ENCODE measurements at regions not wholly inside any gene's neighbourhood (a gene's known extent, or its start where the extent isn't known, plus 50 kb on each side); places are given as distances from the start of the nearest gene placed in this dataset.

- in situ Hi-C loops (cut with HindIII; ENCODE audit: extremely low pct_ligation_motif_present, low pct_unique_long_range_greater_than_20kb) = no loop called here
- Histone ChIP-seq H3K27me3 (ENCODE audit: control insufficient read depth in 1 of 2, insufficient read depth in 2 of 2, low read length in 2 of 2) (no peaks in the 10 kb centered on the region), H3K4me3 (replicated peaks in 1 of 3; ENCODE audit: insufficient read depth in 1 of 3, low read depth in 2 of 3, low read length in 3 of 3) (no peak overlapping the region), H2AFZ (ENCODE audit: low read length) (no peak overlapping the region), H3K4me1 (ENCODE audit: insufficient read depth, low read length) (no peaks in the 10 kb centered on the region), H3K9ac (ENCODE audit: insufficient read depth, low read depth, low read length) (no peak overlapping the region), H4K20me1 (ENCODE audit: insufficient read depth, low read length) (no peaks in the 10 kb centered on the region), H3K27ac (ENCODE audit: extremely low read length, insufficient read depth, low read length) (no peak overlapping the region), H3K79me2 (ENCODE audit: insufficient read depth, low read length) (no peaks in the 10 kb centered on the region), H3K36me3 (replicated peaks in 1 of 2; ENCODE audit: control insufficient read depth in 1 of 2, insufficient read depth in 2 of 2, low read length in 2 of 2) (no peaks in the 10 kb centered on the region), H3K9me3 (ENCODE audit: low read length) (peaks cover 12% of the 10 kb centered on the region; the same call in 1 of the 2 replicates), H3K4me2 (ENCODE audit: low read depth, low read length) (no peak overlapping the region)
- CTCF ChIA-PET (ENCODE audit: low intra/inter-chr PET ratio, low total read pairs) = no interaction called here
- no peak for ATAC-seq
- intact Hi-C loops (cut with micrococcal nuclease; ENCODE audit: unreplicated experiment) = no loop called here
- POLR2A ChIA-PET = no interaction called here
- no peak for DNase-seq (ENCODE audit: low spot score)
- FAIRE-seq = no peak
- TF ChIP-seq ZNF878 (CRISPR knock-in tag; IDR thresholded peaks at IDR 0.05) = no peak
- no peak for TF ChIP-seq ISX (CRISPR knock-in tag; conservative IDR thresholded peaks at IDR 0.05)
- no peak for TF ChIP-seq RBM22 (optimal IDR thresholded peaks at IDR 0.05; ENCODE audit: low read length)
- no peak for TF ChIP-seq ZNF678 (CRISPR knock-in tag; IDR thresholded peaks at IDR 0.05)
- no peak for TF ChIP-seq ZNF224 (CRISPR knock-in tag; IDR thresholded peaks at IDR 0.05)
- TF ChIP-seq DDIT3 (CRISPR knock-in tag; IDR thresholded peaks at IDR 0.05) = no peak
- TF ChIP-seq POLR2AphosphoS5 (IDR thresholded peaks at IDR 0.05; ENCODE audit: low read depth, low read length) = no peak
- no peak for TF ChIP-seq ZNF850 (CRISPR knock-in tag; conservative IDR thresholded peaks at IDR 0.05)
- TF ChIP-seq ZSCAN29 (CRISPR knock-in tag; conservative IDR thresholded peaks at IDR 0.05) = no peak
- no peak for TF ChIP-seq ONECUT2 (CRISPR knock-in tag; IDR thresholded peaks at IDR 0.05)
- TF ChIP-seq FOXP4 (CRISPR knock-in tag; IDR thresholded peaks at IDR 0.05) = no peak
- no peak for TF ChIP-seq HDAC2 (CRISPR knock-in tag; IDR thresholded peaks at IDR 0.05)
- no peak for TF ChIP-seq ZNF383 (CRISPR knock-in tag; IDR thresholded peaks at IDR 0.05; ENCODE audit: borderline replicate concordance)
- 0% methylated on average over 3 of the region's 3 CpGs for WGBS (ENCODE audit: low lambda C conversion rate)
- BruUV-seq (replicated peaks) = no TSS peak
Observed at GRCh38 chr3:21927261-21927660, 176.3 kb upstream of the ZNF385D start.

Data from HepG2 (cell line).